AG10803 (cell line): ENCODE measurements at regions not wholly inside any gene's neighbourhood (a gene's known extent, or its start where the extent isn't known, plus 50 kb on each side); places are given as distances from the start of the nearest gene placed in this dataset.

Experiments
- DNase-seq: peaks from one replicate; pipeline ENCODE4 v3.0.0; 2010; ENCODE audit warnings: low read depth
- H3K4me3 ChIP-seq: 2 replicates; pipeline ENCODE4 v1.5.1; 2011; ENCODE audit warnings: mild to moderate bottlenecking, low read length, control low read depth
- TF ChIP-seq, protein P1 (sequence below): conservative IDR thresholded peaks from 2 replicates; pipeline ENCODE4 v1.5.1; 2011; ENCODE audit warnings: mild to moderate bottlenecking, low read length, control low read depth, inconsistent platforms

DNA sequence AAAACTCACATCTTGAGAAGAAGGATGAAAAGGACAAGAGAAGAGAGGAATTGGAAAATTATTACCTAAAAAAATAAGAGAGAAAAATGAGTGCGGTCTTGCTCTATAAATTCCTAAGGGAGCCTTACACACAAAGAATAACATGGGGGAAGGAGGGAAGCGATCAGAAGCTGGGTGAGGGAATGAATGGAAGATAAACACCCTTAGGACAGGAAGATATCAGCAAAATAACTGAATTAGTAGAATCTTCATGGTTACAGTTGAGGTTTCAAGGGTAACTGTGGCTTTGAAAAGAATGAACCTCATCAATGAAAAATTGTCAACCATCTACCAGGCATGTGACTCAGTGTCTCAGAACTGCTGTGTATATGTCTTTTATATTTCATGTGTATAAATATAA lies 192.5 kb upstream of the FOXD3 start:
- TF ChIP-seq, protein P1, sequence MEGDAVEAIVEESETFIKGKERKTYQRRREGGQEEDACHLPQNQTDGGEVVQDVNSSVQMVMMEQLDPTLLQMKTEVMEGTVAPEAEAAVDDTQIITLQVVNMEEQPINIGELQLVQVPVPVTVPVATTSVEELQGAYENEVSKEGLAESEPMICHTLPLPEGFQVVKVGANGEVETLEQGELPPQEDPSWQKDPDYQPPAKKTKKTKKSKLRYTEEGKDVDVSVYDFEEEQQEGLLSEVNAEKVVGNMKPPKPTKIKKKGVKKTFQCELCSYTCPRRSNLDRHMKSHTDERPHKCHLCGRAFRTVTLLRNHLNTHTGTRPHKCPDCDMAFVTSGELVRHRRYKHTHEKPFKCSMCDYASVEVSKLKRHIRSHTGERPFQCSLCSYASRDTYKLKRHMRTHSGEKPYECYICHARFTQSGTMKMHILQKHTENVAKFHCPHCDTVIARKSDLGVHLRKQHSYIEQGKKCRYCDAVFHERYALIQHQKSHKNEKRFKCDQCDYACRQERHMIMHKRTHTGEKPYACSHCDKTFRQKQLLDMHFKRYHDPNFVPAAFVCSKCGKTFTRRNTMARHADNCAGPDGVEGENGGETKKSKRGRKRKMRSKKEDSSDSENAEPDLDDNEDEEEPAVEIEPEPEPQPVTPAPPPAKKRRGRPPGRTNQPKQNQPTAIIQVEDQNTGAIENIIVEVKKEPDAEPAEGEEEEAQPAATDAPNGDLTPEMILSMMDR, result no peak
- H3K4me3 ChIP-seq, result no peak overlapping the region
- DNase-seq, result no peak

DNA sequence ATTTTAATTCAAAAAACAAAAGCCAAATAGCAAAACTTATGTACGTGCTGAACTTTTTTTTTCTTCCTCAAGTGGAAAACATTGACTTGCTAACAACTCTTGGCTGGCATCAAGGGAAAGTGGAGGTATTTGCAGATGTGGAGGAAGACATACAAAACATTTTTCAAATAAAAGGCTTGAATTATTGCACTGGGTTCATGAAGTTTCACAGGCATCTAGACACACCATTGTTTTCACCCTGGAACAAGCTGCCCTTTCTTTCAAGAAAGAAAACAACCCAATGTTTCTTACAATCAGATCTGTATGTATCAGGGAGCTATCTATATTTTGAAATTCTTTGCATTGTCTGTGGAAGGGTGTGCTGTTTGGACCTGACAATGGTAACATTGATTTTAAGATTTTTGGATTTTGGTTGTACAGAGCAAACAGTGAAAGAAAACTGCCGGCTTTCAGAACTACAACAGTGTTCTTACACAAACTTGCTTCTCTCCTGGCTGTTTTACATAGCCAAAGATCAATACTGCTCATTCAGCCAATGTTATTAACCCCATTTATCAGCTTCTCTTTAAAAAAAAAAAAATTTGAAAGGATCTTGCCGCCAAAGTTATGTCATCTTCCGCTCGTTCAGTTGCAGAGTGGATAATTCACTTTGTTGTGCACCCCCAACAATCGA lies 187.7 kb upstream of the FOXD3 start:
- no peak for DNase-seq
- TF ChIP-seq, protein P1, result no peak
- no peak overlapping the region for H3K4me3 ChIP-seq

DNA sequence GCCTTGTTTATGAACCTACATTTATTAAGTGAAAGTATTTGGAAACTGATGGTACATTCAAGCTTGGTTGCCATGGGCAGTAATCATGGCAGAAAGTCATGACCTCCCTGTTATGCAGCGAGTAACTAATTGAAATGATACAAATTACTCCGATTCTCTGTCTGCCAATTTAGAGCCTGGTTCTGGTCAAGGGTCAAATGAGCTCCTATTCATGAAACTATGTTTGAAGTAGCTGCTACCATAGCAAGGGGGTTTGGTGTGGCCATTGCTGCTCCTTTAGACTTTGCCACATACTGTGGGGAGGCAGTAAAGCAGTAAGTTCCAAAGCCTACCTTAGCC lies 187.2 kb upstream of the FOXD3 start:
- TF ChIP-seq, protein P1, result no peak
- no peak for DNase-seq
- no peak overlapping the region for H3K4me3 ChIP-seq

DNA sequence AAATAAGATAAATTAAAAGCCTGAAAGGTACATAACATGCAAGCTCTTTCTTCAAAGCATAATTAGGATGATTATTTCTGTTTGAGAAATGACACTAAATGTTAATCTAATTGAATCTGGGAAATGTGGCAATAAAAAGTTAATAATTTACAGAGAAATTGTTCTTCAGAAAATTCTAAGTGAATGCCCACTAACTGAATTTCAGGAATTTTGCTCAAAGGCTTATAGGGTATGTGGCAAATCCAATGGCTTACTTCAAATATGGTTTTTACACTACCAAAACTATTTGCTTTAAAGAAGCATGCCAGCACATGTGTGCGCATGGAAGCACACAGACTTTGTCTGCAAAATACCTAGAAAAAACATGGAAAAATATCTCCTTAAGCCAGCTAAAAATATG lies 186.6 kb upstream of the FOXD3 start:
- no peak overlapping the region for H3K4me3 ChIP-seq
- no peak for DNase-seq
- TF ChIP-seq, protein P1, result no peak

- DNase-seq, result no peak
- H3K4me3 ChIP-seq, result no peak overlapping the region
- TF ChIP-seq, protein P1, result no peak
Measured at GRCh38 chr1:63142001-63142400, 180.4 kb upstream of the FOXD3 start.

GRCh38 chr1:63143482-63143881 lies 178.9 kb upstream of the FOXD3 start:
- peak; percentile 1 for DNase-seq
- TF ChIP-seq, protein P1, result no peak; the same call in 1 of the 2 replicates
- no peak overlapping the region for H3K4me3 ChIP-seq

GRCh38 chr1:63147783-63148182 lies 174.6 kb upstream of the FOXD3 start:
- no peak overlapping the region for H3K4me3 ChIP-seq
- no peak for DNase-seq
- TF ChIP-seq, protein P1, result no peak
